Brain microvascular endothelial cell (primary cell): ENCODE measurements at regions not wholly inside any gene's neighbourhood (a gene's known extent, or its start where the extent isn't known, plus 50 kb on each side); places are given as distances from the start of the nearest gene placed in this dataset.

Experiments
- DNase-seq: peaks from one replicate; pipeline ENCODE4 v3.0.0-alpha.2; 2020
- H3K27ac ChIP-seq: fragments of 250-450 bp; sonication (Bioruptor Pico); 2 replicates; pipeline ENCODE4 v1.5.1; 2020; ENCODE audit warnings: mild to moderate bottlenecking, moderate library complexity
- H3K27me3 ChIP-seq: fragments of 250-450 bp; sonication (Bioruptor Pico); replicated peaks from 2 replicates; pipeline ENCODE4 v1.5.1; 2020; ENCODE audit warnings: mild to moderate bottlenecking
- H3K36me3 ChIP-seq: fragments of 250-450 bp; sonication (Bioruptor Pico); replicated peaks from 2 replicates; pipeline ENCODE4 v1.5.1; 2020; ENCODE audit warnings: mild to moderate bottlenecking
- H3K4me3 ChIP-seq: 2 replicates; pipeline ENCODE4 v1.5.1; 2011; ENCODE audit warnings: low read depth, mild to moderate bottlenecking, control low read depth, low read length, moderate library complexity
- in situ Hi-C: cut with HindIII; loops from 2 replicates; pipeline ENCODE4 v1.10.0; 2017; ENCODE audit warnings: low sequenced_read_pairs, low pct_ligation_motif_present
- TF ChIP-seq, protein P1 (sequence below): IDR thresholded peaks from 2 replicates; pipeline ENCODE4 v1.5.1; 2011; ENCODE audit warnings: low read depth, mild to moderate bottlenecking, moderate library complexity, low read length, control low read depth, inconsistent platforms; ENCODE audit errors: missing control alignments

DNA sequence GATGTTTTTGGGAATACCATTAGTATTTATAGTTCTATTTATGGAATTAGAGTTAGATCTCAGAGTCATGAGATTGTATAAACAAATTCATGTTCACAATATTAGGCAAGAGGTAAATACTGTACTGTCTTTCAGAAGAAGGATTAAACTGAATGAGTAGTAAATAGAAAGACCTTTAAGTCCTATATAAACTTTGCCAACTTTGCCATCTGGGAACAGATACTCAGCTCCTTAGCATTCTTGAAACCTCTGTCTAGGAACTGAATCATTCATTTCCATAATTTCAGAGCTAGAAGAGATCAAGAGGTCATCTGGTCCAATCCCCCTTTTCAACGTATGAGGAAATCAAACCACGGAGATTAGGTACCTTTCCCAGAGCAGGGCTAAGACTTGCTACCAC is 141.1 kb downstream of the CAND1 start:
- TF ChIP-seq, protein P1, sequence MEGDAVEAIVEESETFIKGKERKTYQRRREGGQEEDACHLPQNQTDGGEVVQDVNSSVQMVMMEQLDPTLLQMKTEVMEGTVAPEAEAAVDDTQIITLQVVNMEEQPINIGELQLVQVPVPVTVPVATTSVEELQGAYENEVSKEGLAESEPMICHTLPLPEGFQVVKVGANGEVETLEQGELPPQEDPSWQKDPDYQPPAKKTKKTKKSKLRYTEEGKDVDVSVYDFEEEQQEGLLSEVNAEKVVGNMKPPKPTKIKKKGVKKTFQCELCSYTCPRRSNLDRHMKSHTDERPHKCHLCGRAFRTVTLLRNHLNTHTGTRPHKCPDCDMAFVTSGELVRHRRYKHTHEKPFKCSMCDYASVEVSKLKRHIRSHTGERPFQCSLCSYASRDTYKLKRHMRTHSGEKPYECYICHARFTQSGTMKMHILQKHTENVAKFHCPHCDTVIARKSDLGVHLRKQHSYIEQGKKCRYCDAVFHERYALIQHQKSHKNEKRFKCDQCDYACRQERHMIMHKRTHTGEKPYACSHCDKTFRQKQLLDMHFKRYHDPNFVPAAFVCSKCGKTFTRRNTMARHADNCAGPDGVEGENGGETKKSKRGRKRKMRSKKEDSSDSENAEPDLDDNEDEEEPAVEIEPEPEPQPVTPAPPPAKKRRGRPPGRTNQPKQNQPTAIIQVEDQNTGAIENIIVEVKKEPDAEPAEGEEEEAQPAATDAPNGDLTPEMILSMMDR, result no peak
- no peaks in the 10 kb centered on the region for H3K36me3 ChIP-seq
- no peak overlapping the region for H3K27ac ChIP-seq
- H3K27me3 ChIP-seq, result no peaks in the 10 kb centered on the region
- no peak for DNase-seq
- in situ Hi-C loops, result no loop called here
- H3K4me3 ChIP-seq, result no peak overlapping the region

DNA sequence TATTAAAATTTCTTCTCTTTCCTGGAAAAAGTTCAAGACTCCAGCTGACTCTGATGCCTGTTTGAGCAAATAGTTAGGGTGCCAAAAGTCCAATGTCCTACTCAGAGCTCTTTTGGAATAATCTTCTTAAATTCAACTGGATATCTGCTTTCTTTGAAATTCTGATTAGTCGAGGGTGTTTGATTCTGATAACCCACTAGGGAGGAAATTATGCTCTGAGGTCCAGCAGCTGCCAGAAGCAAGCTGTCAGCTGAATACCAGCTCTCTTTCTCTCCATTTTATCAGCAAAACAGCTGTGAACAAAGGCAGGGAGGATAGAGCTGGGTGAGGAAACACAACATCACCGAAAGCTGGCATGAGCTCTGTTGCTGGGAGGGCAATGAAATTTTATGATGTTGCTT is 141.5 kb downstream of the CAND1 start:
- DNase-seq, result no peak
- TF ChIP-seq, protein P1, result no peak
- in situ Hi-C loops, result no loop called here

DNA sequence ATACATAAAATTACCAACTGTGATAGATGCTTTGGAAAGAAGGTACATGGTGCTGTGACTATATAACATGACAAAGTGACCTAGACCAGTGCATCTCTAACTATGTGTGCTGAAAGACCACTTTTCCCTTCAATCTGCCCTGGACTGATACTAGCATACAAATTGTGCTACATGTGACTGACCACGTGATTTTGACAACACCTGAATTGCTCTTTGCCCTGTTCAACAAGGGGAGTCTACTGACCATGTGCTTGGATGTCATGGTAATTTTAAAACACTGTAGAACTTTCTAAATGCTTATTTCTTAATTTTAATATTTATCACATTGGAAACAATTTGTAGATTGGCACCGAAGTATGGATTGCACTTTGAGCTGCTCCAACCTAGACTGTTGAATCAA is 142.4 kb downstream of the CAND1 start:
- no peak for DNase-seq
- Histone ChIP-seq H3K27ac (no peak overlapping the region), H3K27me3 (no peaks in the 10 kb centered on the region), H3K36me3 (no peaks in the 10 kb centered on the region), H3K4me3 (no peak overlapping the region)
- TF ChIP-seq, protein P1, result no peak
- in situ Hi-C loops, result no loop called here

More for the DNA sequence above, 141.5 kb downstream of the CAND1 start:
- no peak overlapping the region for H3K4me3 ChIP-seq
- no peaks in the 10 kb centered on the region for H3K27me3 ChIP-seq
- no peak overlapping the region for H3K27ac ChIP-seq
- no peaks in the 10 kb centered on the region for H3K36me3 ChIP-seq

DNA sequence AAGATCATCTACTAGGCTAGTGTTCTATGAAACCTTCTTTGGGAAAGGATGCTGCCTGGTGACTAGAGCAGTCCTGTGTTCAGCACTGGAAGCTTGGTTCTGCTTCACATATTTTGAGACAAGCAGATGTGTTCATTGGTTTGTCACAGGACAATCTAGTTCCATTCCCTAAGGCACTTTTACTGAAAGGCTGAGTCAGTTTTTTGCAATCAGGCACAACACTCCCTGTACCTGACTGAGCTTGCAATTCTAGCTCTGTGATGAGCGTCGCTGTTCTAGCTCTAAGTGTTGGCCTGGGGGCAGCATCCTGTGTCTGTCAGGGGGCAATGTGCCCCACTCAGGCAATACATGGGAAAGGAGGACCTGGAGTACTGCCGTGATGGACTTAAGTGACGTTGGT is 144.4 kb downstream of the CAND1 start:
- TF ChIP-seq, protein P1, result no peak
- DNase-seq, result no peak
- in situ Hi-C loops, result no loop called here
- Histone ChIP-seq H3K36me3 (no peaks in the 10 kb centered on the region), H3K27me3 (no peaks in the 10 kb centered on the region), H3K4me3 (no peak overlapping the region), H3K27ac (no peak overlapping the region)

DNA sequence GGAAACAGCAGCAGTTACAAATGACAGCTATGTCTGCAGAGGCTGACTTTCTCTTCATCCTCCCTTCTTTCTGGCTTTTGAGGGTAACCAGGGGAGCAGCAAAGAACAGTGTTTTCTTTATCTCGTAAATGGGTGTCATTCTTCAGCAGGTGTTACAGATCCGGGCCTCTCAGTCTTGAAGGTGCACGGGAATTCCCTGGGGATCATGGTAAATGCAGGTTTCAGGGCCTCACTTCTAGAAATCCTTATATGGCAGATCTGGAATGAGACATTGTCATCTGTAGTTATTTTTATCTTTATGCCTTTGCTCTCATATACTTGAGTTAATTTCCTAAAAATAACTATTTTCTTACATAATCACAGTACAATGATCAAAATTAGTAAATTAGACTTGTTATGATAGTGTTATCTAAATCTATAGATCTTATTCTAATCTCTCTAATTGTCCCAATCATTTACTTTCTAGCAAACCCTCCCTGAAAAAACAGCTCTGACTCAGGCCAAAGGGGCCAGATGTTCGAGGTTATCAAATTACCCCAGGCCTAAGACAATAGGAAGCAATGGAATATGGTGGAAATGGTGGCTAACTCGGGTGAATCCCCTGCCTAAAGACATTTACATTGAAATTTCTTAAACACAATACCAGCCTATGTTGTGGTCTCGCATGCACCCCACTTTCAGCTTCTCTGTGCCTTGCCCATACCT is 145.0 kb downstream of the CAND1 start:
- no peak overlapping the region for H3K27ac ChIP-seq
- no peak for DNase-seq
- H3K27me3 ChIP-seq, result no peaks in the 10 kb centered on the region
- in situ Hi-C loops, result no loop called here
- no peaks in the 10 kb centered on the region for H3K36me3 ChIP-seq
- TF ChIP-seq, protein P1, result no peak
- no peak overlapping the region for H3K4me3 ChIP-seq

DNA sequence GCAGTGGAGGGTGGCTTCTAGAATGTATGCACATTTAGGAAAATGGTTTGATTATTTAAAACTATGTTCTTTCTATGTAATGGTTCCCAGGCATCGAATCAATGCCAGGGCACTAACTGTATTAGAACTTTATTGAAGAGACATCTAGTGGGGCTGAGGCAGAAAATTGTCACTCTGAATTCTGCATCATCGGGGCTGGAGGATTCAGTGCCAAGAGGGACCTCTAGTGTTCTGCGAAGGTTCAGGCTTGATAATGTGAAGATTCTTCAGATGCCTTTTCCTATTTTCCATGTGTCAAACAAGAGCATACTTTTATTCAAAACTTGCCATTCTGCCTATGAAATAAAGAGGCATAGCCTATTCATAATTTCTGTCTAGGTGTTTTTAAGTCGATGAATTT is 146.3 kb downstream of the CAND1 start:
- H3K27me3 ChIP-seq, result no peaks in the 10 kb centered on the region
- TF ChIP-seq, protein P1, result peak; percentile 76
- DNase-seq, result peak; percentile 62
- H3K27ac ChIP-seq, result no peak overlapping the region
- in situ Hi-C loops, result no loop called here
- H3K4me3 ChIP-seq, result no peak overlapping the region
- no peaks in the 10 kb centered on the region for H3K36me3 ChIP-seq
